Keratinocyte (primary cell): ENCODE measurements at regions not wholly inside any gene's neighbourhood (a gene's known extent, or its start where the extent isn't known, plus 50 kb on each side); places are given as distances from the start of the nearest gene placed in this dataset.

Source experiments
- CTCF ChIP-seq, 3 experiments: IDR thresholded peaks in 1 of 3; conservative IDR thresholded peaks in 1 of 3; optimal IDR thresholded peaks in 1 of 3; 2 replicates in 2 of 3; 3 replicates in 1 of 3; pipeline versions ENCODE3 to v1.5.1; 2011; ENCODE audit warnings: low read length in 3 of 3, mild to moderate bottlenecking in 3 of 3, moderate library complexity in 2 of 3, control low read depth in 1 of 3, inconsistent platforms in 1 of 3; ENCODE audit not compliant: insufficient read depth in 2 of 3; ENCODE audit errors: extremely low read depth in 1 of 3
- EZH2 ChIP-seq: IDR thresholded peaks from one replicate; pipeline ENCODE4 v1.6.1; 2012; ENCODE audit warnings: inconsistent platforms, mild to moderate bottlenecking, low read length, moderate library complexity

GRCh38 chr6:104312851-104313250 lies 546.9 kb downstream of the HACE1 start:
- TF ChIP-seq CTCF (optimal IDR thresholded peaks at IDR 0.05 in 1 of 3, IDR thresholded peaks at IDR 0.05 in 1 of 3, conservative IDR thresholded peaks at IDR 0.05 in 1 of 3; ENCODE audit: extremely low read depth in 1 of 3, insufficient read depth in 2 of 3, low read length in 3 of 3) (no peak), EZH2 (no peak)
